Activated T-cell treated with anti-CD3 and anti-CD28 coated beads for 48 hours (primary cell): ENCODE measurements at regions not wholly inside any gene's neighbourhood (a gene's known extent, or its start where the extent isn't known, plus 50 kb on each side); places are given as distances from the start of the nearest gene placed in this dataset.
"Not testable (repeated sequence)": the region's sequence is repeated elsewhere in the genome, so short reads cannot be mapped to it uniquely, and the experiment has no call there.

ENCODE experiments used
- DNase-seq: peaks from one replicate; pipeline ENCODE4 v3.0.0-alpha.2; 2020; ENCODE audit warnings: low read depth

DNA sequence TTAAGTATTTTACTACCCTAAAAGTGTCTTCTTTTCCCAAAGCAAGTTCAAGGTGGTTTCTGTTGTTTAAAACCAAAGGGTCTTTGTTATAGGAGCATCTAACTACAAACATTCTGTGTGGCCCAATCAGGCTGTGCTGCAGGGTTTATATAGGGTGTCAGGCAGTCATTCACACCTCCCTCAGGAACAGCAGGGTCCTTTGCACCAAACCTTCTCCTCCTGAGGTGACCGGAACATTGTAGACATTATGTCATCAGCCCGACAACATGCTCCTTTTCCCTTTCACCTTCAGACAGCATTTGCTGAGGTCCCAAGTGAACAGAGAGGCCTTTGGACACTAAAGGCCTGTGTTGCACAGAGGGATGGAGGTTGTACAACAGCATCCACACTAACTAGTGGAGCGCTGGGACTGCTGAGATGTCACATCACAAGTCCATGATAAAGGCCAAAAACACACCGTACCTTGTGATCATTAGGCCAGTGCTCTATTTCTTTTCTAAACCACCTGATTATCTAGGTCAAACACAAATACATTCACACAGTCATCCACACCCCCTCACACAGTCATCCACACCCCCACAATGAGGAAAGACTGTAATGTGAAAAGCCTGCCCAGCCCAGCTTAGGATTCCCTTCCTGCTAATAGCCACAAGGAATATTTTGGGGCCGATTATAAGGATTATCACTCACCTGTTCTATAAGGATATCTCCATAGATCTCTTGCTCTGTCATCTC lies 123.8 kb upstream of the VLDLR start:
- no peak for DNase-seq

DNA sequence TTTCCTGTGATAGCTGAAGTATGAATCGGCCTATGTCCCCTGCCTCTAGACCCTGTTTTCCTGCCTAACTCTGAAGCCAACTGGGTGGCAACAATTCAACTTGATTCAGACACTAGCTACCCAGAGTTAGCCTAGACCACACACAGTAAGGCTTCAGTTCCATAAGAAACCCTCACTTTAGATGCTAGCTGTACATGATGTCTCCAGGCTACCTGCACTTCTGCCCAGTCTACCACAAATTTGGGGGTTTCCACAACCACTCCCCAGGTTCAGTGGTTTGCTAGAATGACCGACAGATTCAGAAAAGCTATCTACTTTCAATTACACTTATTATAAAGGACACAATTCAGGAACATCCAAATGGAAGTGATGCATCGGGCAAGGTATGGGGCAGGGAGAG lies 119.4 kb upstream of the VLDLR start:
- DNase-seq, result no peak

DNA sequence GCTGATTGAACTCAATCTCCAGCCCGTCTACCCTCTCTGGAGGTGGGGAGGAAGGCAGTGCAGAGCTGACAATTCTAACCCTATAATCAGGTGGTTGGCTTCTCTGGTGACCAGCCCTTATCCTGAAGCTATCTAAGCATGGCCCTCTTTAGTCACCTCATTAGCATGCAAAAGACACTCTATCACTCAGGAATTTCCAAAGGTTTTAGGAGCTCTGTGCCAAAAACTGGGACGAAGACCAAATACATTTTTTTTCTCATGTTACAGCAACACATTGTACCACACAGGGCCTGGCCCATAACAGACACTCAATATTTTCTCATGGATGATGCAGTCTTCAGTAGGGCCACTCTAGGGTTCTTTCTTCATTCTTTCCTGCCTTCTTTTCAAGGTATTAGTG lies 118.8 kb upstream of the VLDLR start:
- no peak for DNase-seq

DNA sequence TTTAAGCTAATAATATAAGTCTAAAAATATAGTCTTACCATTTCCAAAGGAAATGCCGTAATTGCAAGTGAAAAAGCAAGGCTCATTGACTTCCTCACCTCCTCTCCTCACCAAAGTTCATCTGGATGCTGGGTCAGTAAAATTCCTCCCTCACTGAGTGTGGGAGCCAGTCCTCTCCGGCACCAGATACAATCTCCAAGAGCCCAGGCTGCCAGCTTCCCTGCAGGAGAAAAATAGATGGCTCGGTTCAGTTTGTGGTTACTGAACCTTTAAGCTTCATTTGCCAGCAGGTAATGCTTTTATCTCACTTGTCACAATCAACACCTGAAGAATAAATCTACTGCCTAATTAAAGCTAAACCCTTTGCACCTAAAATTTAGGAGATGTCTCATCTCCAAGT lies 115.3 kb upstream of the VLDLR start:
- no peak for DNase-seq

DNA sequence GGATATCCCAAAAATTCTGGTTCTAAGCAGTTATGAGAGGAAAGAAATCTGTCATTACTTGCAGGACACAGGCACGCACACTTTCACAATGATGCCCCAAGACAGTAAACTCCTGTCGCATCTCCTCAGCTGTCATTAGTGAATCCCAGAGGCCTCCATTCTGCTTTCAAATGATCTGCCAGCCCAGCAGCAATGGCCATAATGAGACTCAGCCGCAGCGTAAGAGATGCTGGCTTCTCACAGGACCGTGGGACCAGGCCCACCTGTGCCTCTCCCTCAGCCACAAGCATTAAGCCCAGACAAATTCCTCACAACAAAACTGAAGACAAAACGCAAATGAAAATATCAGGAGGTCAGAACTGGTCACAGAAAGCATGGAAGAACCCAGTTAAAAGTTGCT lies 98.0 kb upstream of the VLDLR start:
- DNase-seq, result no peak

DNA sequence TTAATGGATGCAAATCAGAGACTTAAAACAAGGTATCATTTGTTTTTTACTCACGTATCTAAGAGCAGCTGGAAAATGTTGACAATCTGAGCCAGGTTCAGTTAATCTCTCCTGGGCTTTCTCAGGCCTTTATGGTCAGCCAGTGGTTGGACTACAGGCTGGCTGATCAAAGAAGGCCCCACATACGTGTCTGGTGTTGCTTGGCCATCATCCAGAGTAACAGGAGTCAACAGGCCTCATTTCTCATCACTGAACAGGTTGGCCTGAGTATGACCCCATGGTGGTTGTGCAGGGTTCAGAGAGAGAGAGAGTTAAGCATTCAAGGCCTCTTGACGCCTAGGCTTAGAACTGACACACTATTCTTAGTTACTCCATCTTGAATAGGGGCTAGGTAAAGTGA lies 97.0 kb upstream of the VLDLR start:
- no peak for DNase-seq

DNA sequence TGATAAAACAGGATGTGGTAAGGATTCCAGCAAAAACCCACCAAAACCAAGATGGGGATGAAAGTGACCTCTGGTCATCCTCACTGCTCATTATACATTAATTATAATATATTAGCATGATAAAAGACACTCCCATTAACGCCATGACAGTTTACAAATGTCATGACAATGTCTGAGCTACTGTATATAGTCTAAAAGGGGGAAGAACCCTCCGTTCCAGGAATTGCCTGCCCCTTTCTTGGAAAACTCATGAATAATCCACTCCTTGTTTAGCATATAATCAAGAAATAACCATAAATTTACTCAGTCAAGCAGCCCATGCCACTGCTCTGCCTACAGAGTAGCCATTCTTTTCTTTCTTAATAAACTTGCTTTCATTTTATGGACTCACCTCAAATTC lies 96.4 kb upstream of the VLDLR start:
- no peak for DNase-seq

DNA sequence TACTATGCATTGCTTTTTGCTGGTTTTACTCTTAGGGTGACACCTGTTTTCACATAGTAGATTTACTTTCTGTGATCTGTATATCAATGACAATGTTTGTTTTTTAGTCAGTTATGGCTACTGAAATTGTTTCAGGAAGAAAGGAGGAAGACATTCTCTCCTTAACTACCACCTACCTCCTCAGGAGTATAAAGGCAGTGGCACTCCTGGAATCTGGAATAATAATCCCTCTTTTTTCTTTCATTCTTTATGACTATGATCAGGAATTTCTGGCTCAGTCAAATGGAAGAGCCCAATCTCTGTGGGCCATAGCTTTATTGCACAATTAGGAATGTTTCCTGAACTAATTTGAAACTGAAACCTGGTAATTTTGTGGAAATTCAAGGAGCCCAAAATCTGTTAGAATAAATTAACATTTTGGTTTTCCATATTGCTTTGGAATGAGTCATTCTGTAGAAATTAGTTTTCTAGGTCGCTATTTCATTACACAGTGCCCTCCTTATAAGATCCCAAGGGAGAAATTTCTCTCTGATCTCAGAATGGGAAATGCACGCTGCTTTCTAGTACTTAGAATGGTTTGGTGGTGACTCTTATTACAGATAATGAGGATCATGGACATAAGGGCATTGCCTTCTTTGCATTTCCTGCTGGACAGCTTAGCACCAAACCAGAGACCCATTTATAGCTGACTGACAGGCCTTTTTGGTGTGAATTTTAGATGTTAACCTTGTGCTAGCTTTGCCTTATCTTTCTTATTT lies 95.3 kb upstream of the VLDLR start:
- no peak for DNase-seq

DNA sequence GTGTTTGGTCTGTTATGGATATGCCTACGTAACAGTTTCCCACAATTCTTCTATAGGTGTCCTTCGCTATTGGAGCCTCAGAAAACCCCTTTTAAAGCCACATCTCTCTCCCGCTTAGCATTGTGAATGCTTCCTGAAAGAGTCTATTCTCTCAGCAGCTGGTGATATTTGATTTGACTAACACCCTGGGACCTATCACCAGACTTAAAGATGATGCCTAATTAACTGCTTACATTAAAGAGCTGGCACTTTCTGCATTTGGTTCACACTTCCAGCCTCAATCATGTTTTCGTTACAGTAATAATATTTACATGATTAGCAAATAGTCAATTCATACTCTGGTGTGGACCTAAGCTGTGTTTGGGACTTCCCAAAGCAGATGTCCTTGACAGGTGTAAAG lies 90.1 kb upstream of the VLDLR start:
- DNase-seq, result no peak

DNA sequence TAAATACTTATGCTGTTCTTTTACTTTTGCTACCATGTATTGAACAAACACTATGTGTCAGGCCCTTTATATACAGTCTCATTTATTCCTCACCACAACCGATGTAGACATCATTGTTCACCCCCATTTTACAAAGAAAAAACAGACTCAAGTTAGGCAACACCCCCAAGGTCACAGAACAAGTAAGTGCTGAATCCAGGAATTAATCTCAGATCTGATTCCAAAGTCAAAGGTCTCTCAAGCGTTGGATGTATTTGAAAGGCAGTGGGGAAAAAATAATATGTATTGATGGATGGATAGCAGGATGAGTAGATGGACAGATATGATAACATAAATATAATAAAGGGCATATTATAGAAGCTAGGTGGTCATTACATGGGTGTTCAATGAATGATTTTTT lies 85.1 kb upstream of the VLDLR start:
- no peak for DNase-seq

DNA sequence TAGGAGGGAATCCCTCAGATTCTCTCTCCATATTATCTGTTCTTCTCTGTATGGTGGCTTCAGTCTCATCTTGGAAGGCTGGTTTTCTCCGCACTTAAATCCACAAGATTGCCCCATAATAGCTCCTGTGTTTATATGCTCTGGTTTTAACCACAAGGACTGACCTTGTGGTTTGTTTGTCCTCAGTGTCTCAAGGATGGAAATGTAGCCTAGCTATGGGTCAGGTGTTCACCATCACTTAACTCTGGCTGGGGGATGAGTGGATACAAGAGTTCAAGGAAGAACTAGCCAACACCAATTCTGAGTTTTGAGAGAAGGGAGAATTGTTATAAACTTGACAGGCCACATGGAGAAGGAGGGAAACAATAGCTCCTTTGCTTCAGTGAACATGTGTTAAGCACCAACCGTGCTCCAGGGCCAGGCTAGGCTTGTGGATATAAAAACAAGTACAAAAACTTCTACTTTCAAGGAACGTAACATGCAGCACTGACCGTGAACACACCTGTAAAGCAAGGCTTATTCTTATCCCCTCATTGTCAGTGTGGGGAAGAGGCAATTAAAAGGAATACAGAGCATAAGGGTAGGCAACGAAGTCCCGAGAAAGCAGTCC lies 75.6 kb upstream of the VLDLR start:
- no peak for DNase-seq

DNA sequence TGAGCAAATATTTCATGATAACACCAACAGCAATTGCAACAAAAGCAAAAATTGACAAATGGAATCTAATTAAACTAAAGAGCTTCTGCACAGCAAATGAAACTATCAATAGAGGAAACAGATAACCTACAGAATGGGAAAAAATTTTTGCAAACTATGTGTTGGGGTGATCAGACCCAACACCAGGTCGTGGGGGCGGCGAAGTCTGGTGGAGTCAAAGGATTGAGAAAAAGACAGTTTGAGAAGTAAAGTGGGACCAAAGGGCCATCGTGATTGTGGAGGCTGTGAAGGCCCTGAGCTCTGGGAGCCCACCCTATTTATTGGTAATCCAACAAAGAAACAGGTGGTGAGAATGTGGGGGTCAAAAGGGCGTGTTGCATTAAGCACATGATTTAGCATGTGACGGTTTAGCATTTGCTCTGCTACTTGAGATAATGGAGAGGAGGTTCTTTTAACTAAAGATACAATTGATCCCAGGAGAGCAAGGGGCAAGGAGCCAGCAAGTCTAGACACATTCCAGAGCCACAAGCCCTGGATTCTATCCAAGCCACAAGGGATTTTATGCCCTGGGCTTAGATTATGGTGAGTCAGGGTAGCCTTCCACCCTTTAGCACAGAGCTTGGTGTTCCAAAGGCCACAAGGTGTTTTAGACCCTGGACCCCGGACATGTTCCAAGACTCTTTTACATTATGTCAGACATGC lies 65.5 kb upstream of the VLDLR start:
- not testable (repeated sequence) for DNase-seq

DNA sequence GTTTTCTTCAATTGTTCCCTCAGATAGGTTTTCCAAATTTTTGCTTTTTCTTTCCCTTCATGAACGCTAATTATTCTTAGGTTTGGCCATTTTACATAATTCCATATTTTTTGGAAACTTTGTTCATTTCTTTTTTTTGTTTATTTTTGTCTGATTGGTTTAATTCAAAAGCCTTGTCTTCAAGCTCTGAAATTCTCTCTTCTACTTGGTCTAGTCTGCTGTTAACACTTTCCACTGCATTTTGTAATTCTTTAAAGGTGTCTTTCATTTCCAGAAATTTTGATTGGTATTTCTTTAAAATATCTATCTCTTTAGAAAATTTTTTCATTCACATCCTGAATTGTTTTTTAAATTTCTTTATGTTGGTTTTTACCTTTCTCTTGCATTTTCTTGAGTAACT lies 63.9 kb upstream of the VLDLR start:
- DNase-seq, result no peak

DNA sequence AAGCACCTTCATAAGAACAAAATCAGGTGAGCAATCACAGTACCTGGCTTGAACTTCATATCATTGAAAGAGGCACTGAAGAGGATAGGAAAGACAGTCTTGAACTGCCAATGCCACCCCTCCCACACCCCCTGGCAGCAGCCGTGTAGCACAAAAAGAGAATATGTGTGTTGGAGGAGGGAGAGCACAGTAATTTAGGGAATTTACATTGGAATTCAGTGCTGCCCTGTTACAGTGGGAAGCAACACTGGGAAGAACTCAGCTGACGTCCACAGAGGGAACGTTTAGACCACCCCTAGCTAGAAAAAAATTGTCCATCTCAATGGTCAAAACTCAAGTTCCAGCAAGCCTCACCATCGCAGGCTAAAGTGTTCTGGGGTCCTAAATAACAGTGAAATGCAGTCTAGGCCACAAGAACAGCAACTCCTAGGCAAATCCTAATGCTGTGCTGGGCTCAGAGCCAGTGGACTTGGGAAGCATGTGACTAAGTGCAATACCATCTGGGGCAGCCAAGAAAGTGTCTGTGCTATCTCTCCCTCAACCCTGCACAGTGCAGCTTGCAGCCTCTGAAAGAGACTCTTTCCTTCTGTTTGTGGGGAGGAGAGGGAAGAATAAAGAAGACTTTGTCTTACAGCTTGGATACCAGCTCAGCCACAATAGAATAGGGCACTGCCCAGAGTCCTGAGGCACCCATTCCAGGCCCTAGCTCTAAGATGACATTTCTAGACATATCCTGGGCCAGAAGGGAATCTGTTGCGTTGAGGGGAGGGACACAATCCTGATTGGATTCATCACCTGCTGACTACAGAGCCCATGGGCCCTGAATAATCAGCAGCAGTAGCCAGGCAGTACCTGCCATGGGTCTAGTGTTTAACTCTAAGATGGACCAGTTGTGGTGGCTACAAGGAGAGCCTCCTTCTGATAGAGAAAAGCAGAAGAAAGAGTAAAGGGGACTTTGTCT lies 62.1 kb upstream of the VLDLR start:
- DNase-seq, result no peak

DNA sequence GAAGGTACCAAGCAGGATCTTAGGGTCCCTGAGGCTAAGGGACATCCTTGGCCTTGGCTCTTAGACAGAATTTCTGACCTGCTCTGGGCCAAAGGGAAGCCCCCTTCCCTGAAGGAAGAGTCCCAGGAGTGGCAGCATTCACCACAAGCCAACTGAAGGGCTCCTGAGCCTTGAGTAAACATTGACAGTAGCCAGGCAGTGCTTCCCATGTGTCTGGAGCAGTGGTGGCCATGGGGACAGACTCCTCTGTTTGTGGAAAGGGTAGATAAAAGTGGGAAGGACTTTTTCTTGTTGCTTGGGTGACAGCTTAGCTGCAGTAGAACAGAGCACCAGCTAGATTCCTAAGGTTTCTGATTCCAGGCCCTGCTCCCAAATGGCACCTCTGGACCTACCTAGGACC lies 61.4 kb upstream of the VLDLR start:
- no peak for DNase-seq

DNA sequence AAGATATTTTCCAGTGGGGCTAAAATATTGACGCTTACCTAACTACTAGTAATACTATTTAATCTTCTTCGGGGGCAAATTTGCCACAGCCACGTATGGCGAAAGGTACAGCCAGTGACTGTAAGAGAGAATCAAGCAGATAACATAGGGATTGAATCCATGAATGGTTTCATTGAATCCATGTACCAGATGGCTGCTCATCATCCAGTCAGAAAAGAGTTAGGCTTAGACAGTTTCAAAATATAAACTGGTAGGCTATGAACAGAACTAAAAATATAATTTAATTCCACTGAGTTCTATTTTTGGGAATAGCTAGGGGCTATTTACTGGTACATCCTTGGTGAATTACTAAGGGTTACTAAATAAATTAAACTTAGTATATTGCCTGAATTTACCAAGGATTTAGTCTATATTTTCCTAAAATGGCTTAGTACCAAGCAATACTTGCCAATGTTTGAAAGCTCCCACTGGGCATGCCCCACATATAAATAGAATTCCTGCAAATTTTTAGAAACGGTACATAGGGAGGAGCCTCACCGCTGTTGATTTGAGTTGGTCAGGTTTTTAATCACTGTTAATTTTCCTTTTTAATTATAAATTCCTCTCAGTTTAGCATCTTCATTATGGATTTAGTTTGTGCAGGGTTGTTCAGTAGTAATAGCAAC lies 55.8 kb upstream of the VLDLR start:
- DNase-seq, result no peak

DNA sequence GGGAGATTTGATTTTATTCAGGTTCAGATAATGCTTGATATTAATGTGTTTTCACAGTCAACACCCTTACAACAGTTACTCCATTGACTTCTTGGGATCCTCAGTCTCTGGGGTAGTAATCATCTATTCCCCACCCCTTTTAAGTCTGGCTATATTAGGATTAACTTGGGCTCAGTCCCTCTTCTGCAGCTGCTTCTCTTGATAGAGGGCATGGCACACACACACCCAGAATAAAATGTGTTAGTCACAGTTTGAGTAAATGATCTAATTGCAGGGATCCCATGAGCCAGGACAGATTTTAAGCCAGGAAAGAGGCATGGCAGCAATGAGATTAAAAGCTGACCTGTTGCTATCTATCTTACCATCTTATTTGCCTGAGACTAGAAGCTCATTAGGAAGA lies 53.7 kb upstream of the VLDLR start:
- DNase-seq, result no peak

DNA sequence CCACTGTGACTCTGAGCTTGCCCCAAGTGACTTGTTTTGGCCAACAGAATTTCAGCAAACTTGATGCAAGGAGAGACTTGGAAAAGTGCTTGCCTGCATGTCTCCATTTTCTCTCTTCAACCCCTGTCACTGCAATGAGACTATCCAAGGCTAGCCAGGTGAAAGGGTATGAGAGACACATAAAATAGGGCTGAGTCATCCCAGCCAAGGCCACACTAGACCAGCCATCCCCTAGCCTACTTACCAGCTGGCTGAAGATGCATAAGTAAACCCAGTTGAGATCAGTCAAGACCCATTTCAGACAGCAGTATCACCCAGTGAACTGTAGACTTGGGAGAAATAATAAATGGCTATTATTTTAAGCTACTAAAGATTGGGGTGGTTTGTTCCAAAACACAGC lies 52.9 kb upstream of the VLDLR start:
- no peak for DNase-seq

DNA sequence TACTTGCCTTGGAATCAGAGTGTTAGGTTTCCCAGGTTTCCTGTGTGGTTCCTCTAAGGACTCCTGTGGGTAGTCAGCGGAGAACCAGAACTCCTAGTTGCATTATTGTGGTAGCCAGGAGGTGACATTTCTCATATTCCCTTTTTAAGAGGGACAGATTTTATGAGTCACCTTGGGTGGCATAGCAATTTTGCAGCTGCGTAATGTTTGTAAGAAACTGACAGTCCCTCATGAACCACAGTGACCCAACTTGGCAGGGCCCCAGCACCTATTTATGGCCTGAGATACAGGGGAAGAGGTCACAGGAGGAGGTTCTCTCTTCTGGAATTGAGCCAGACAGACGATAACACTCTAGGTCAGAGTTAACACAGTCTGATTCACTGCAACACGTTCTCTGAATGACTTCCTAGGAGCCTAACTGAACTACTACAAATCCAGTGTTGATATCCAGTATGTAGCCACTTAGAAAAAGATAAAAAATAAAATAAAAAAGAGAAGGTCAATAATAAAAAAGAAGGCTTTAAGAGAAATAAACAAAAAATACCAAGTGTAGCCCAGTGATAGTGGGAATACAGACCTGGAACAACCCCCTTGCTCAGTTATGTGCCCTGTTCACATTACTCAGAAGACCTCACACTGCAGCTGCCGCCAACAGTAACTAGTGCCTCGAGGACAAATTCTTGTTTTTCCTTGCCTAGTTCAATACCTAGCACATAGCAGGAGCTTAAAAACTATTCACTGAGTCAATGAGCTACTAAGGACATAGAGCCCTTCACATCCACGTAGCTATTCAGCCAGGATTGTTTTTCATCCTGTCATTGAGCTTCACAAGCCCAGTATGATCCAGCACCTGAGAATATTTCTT lies 50.7 kb upstream of the VLDLR start:
- peak; percentile 34 for DNase-seq
